GM23338 (cell line): ENCODE measurements at regions not wholly inside any gene's neighbourhood (a gene's known extent, or its start where the extent isn't known, plus 50 kb on each side); places are given as distances from the start of the nearest gene placed in this dataset.

Experiments used
- ATAC-seq: fragments of 200-7000 bp; cut with Tn5 transposase; 3 replicates; pipeline ENCODE4 v1.9.1; 2020
- DNase-seq: peaks from one replicate; pipeline ENCODE4 v3.0.0-alpha.2; 2015; ENCODE audit warnings: low spot score
- H2AFZ ChIP-seq: fragments of 200-600 bp; sonication (generic); 2 replicates; pipeline ENCODE4 v1.8.0; 2016; ENCODE audit warnings: antibody characterized with exemption, mild to moderate bottlenecking, moderate library complexity
- H3F3A ChIP-seq: fragments of 200-600 bp; sonication (generic); replicated peaks from 2 replicates; pipeline ENCODE4 v1.8.0; 2017; ENCODE audit warnings: antibody characterized with exemption, mixed run types, low read depth
- H3K27ac ChIP-seq: fragments of 200-600 bp; sonication (generic); 2 replicates; pipeline ENCODE4 v1.6.1; 2016; ENCODE audit warnings: low read depth
- H3K27me3 ChIP-seq: fragments of 200-600 bp; sonication (generic); 2 replicates; pipeline ENCODE4 v1.8.0; 2016; ENCODE audit warnings: mild to moderate bottlenecking, mixed run types, moderate library complexity; ENCODE audit not compliant: insufficient read depth
- H3K36me3 ChIP-seq: fragments of 200-600 bp; sonication (generic); 2 replicates; pipeline ENCODE4 v1.8.0; 2016; ENCODE audit warnings: mild to moderate bottlenecking; ENCODE audit not compliant: insufficient read depth
- H3K4me1 ChIP-seq: fragments of 200-600 bp; sonication (generic); 2 replicates; pipeline ENCODE4 v1.8.0; 2016; ENCODE audit warnings: mild to moderate bottlenecking, moderate library complexity; ENCODE audit not compliant: insufficient read depth
- H3K4me2 ChIP-seq: fragments of 200-600 bp; sonication (generic); 2 replicates; pipeline ENCODE4 v1.7.1; 2017; ENCODE audit warnings: mixed run types
- H3K4me3 ChIP-seq: fragments of 200-600 bp; sonication (generic); 2 replicates; pipeline ENCODE4 v1.6.1; 2016; ENCODE audit warnings: mixed run types
- H3K79me2 ChIP-seq: fragments of 200-600 bp; sonication (generic); replicated peaks from 2 replicates; pipeline ENCODE4 v1.8.0; 2017; ENCODE audit warnings: mild to moderate bottlenecking; ENCODE audit not compliant: insufficient read depth
- H3K9me2 ChIP-seq: fragments of 200-600 bp; sonication (generic); 2 replicates; pipeline ENCODE4 v1.8.0; 2017; ENCODE audit not compliant: insufficient read depth
- H4K20me1 ChIP-seq: fragments of 200-600 bp; sonication (generic); replicated peaks from 2 replicates; pipeline ENCODE4 v1.8.0; 2017; ENCODE audit warnings: mild to moderate bottlenecking; ENCODE audit not compliant: insufficient read depth
- H3K27ac Mint-ChIP-seq: 2 replicates; pipeline ENCODE4 v1.8.0; 2020; ENCODE audit warnings: inconsistent platforms, mild to moderate bottlenecking, moderate library complexity, mixed read lengths
- H3K27me3 Mint-ChIP-seq: 3 replicates; pipeline ENCODE4 v1.8.0; 2022; ENCODE audit warnings: low read depth, mild to moderate bottlenecking, moderate library complexity, mixed read lengths, inconsistent platforms; ENCODE audit not compliant: insufficient read depth, poor library complexity
- H3K36me3 Mint-ChIP-seq: 3 replicates; pipeline ENCODE4 v1.8.0; 2021; ENCODE audit warnings: low read depth, mild to moderate bottlenecking, inconsistent platforms, moderate library complexity, mixed read lengths
- H3K4me1 Mint-ChIP-seq: 3 replicates; pipeline ENCODE4 v1.8.0; 2020; ENCODE audit warnings: mild to moderate bottlenecking, inconsistent platforms, mixed read lengths
- H3K4me3 Mint-ChIP-seq: 3 replicates; pipeline ENCODE4 v1.8.0; 2021; ENCODE audit warnings: moderate library complexity, mild to moderate bottlenecking, inconsistent platforms, mixed read lengths
- H3K9me3 Mint-ChIP-seq: 3 replicates; pipeline ENCODE4 v1.8.0; 2020; ENCODE audit warnings: moderate library complexity, mild to moderate bottlenecking, inconsistent platforms, mixed read lengths
- CREB1 ChIP-seq: fragments of 250-450 bp; sonication (Bioruptor Pico); IDR thresholded peaks from 2 replicates; pipeline ENCODE4 v1.5.0; 2020; ENCODE audit warnings: low read depth, mild to moderate bottlenecking, moderate library complexity
- EZH2 ChIP-seq: fragments of 200-600 bp; sonication (generic); IDR thresholded peaks from one replicate; pipeline ENCODE4 v1.8.0; 2017; ENCODE audit warnings: antibody characterized with exemption, mild to moderate bottlenecking, low read depth; ENCODE audit not compliant: unreplicated experiment
- EZH2phosphoT487 ChIP-seq: fragments of 200-600 bp; sonication (generic); IDR thresholded peaks from one replicate; pipeline ENCODE4 v1.8.1; 2018; ENCODE audit warnings: antibody characterized with exemption; ENCODE audit not compliant: unreplicated experiment
- JUNB ChIP-seq: IDR thresholded peaks from one replicate; pipeline ENCODE4 v1.6.1; 2016; ENCODE audit warnings: antibody characterized with exemption; ENCODE audit not compliant: unreplicated experiment
- NANOG ChIP-seq: IDR thresholded peaks from 2 replicates; pipeline ENCODE4 v1.6.1; 2016; ENCODE audit warnings: antibody characterized with exemption, borderline replicate concordance
- POLR2AphosphoS5 ChIP-seq: IDR thresholded peaks from 2 replicates; pipeline ENCODE4 v1.6.1; 2016; ENCODE audit warnings: antibody characterized with exemption, low read depth
- STAT1 ChIP-seq: IDR thresholded peaks from one replicate; pipeline ENCODE4 v1.6.1; 2016; ENCODE audit warnings: antibody characterized with exemption; ENCODE audit not compliant: unreplicated experiment
- ZNF114 ChIP-seq: fragments of 250-450 bp; sonication (Bioruptor Pico); IDR thresholded peaks from 2 replicates; pipeline ENCODE4 v1.5.0; 2020; ENCODE audit warnings: mild to moderate bottlenecking, moderate library complexity
- ZNF331 ChIP-seq: fragments of 250-450 bp; sonication (Bioruptor Pico); IDR thresholded peaks from 2 replicates; pipeline ENCODE4 v1.5.0; 2020; ENCODE audit warnings: low read depth, mild to moderate bottlenecking, moderate library complexity
- TF ChIP-seq, protein P1 (sequence below), 2 experiments: fragments of 200-600 bp in 1 of 2; sonication (generic) in 1 of 2; conservative IDR thresholded peaks; 2 replicates each; pipeline versions ENCODE4 v1.5.1 to v1.6.1; 2016 to 2017; ENCODE audit warnings: antibody characterized with exemption in 2 of 2, low read depth in 2 of 2, mild to moderate bottlenecking in 2 of 2, moderate library complexity in 1 of 2
- TF ChIP-seq, protein P2 (sequence below): fragments of 250-450 bp; sonication (Bioruptor Pico); IDR thresholded peaks from 2 replicates; pipeline ENCODE4 v1.5.0; 2020; ENCODE audit warnings: mild to moderate bottlenecking, moderate library complexity
- TF ChIP-seq, protein P3 (sequence below): IDR thresholded peaks from 2 replicates; pipeline ENCODE4 v1.6.1; 2016; ENCODE audit warnings: antibody characterized with exemption
- TF ChIP-seq, protein P4 (sequence below): IDR thresholded peaks from one replicate; pipeline ENCODE4 v1.6.1; 2018; ENCODE audit warnings: antibody characterized with exemption; ENCODE audit not compliant: unreplicated experiment

DNA sequence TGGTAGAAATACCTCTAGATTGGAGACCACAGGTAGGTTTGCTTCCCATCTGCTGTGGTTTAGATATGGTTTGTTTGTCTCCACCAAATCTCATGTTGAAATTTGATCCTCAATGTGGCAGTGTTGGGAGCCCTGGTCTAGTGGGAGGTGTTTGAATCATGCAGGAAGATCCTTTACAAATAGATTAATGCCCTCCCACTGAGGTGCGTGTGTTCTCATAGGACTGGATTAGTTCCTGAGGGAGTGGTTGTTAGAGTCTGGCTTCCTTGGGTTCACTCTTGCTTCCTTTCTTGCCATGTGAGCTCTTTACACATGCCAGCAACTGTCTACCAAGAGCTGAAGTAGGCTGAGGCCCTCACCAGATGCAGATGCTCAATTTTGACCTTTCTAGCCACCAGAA, 391.1 kb upstream of the GRIA1 start:
- TF ChIP-seq EZH2 (no peak), STAT1 (no peak), JUNB (no peak), ZNF331 (CRISPR knock-in tag) (no peak), NANOG (no peak), EZH2phosphoT487 (no peak), ZNF114 (CRISPR knock-in tag) (no peak), CREB1 (no peak), POLR2AphosphoS5 (no peak)
- TF ChIP-seq, protein P1, sequence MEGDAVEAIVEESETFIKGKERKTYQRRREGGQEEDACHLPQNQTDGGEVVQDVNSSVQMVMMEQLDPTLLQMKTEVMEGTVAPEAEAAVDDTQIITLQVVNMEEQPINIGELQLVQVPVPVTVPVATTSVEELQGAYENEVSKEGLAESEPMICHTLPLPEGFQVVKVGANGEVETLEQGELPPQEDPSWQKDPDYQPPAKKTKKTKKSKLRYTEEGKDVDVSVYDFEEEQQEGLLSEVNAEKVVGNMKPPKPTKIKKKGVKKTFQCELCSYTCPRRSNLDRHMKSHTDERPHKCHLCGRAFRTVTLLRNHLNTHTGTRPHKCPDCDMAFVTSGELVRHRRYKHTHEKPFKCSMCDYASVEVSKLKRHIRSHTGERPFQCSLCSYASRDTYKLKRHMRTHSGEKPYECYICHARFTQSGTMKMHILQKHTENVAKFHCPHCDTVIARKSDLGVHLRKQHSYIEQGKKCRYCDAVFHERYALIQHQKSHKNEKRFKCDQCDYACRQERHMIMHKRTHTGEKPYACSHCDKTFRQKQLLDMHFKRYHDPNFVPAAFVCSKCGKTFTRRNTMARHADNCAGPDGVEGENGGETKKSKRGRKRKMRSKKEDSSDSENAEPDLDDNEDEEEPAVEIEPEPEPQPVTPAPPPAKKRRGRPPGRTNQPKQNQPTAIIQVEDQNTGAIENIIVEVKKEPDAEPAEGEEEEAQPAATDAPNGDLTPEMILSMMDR (conservative IDR thresholded peaks at IDR 0.05; ENCODE audit: low read depth in 2 of 2): no peak
- TF ChIP-seq, protein P2, sequence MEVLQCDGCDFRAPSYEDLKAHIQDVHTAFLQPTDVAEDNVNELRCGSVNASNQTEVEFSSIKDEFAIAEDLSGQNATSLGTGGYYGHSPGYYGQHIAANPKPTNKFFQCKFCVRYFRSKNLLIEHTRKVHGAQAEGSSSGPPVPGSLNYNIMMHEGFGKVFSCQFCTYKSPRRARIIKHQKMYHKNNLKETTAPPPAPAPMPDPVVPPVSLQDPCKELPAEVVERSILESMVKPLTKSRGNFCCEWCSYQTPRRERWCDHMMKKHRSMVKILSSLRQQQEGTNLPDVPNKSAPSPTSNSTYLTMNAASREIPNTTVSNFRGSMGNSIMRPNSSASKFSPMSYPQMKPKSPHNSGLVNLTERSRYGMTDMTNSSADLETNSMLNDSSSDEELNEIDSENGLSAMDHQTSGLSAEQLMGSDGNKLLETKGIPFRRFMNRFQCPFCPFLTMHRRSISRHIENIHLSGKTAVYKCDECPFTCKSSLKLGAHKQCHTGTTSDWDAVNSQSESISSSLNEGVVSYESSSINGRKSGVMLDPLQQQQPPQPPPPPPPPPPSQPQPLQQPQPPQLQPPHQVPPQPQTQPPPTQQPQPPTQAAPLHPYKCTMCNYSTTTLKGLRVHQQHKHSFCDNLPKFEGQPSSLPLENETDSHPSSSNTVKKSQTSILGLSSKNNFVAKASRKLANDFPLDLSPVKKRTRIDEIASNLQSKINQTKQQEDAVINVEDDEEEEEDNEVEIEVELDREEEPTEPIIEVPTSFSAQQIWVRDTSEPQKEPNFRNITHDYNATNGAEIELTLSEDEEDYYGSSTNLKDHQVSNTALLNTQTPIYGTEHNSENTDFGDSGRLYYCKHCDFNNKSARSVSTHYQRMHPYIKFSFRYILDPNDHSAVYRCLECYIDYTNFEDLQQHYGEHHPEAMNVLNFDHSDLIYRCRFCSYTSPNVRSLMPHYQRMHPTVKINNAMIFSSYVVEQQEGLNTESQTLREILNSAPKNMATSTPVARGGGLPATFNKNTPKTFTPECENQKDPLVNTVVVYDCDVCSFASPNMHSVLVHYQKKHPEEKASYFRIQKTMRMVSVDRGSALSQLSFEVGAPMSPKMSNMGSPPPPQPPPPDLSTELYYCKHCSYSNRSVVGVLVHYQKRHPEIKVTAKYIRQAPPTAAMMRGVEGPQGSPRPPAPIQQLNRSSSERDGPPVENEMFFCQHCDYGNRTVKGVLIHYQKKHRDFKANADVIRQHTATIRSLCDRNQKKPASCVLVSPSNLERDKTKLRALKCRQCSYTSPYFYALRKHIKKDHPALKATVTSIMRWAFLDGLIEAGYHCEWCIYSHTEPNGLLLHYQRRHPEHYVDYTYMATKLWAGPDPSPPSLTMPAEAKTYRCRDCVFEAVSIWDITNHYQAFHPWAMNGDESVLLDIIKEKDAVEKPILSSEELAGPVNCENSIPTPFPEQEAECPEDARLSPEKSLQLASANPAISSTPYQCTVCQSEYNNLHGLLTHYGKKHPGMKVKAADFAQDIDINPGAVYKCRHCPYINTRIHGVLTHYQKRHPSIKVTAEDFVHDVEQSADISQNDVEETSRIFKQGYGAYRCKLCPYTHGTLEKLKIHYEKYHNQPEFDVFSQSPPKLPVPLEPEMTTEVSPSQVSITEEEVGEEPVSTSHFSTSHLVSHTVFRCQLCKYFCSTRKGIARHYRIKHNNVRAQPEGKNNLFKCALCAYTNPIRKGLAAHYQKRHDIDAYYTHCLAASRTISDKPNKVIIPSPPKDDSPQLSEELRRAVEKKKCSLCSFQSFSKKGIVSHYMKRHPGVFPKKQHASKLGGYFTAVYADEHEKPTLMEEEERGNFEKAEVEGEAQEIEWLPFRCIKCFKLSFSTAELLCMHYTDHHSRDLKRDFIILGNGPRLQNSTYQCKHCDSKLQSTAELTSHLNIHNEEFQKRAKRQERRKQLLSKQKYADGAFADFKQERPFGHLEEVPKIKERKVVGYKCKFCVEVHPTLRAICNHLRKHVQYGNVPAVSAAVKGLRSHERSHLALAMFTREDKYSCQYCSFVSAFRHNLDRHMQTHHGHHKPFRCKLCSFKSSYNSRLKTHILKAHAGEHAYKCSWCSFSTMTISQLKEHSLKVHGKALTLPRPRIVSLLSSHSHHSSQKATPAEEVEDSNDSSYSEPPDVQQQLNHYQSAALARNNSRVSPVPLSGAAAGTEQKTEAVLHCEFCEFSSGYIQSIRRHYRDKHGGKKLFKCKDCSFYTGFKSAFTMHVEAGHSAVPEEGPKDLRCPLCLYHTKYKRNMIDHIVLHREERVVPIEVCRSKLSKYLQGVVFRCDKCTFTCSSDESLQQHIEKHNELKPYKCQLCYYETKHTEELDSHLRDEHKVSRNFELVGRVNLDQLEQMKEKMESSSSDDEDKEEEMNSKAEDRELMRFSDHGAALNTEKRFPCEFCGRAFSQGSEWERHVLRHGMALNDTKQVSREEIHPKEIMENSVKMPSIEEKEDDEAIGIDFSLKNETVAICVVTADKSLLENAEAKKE: no peak
- TF ChIP-seq, protein P3, sequence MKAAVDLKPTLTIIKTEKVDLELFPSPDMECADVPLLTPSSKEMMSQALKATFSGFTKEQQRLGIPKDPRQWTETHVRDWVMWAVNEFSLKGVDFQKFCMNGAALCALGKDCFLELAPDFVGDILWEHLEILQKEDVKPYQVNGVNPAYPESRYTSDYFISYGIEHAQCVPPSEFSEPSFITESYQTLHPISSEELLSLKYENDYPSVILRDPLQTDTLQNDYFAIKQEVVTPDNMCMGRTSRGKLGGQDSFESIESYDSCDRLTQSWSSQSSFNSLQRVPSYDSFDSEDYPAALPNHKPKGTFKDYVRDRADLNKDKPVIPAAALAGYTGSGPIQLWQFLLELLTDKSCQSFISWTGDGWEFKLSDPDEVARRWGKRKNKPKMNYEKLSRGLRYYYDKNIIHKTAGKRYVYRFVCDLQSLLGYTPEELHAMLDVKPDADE: no peak
- TF ChIP-seq, protein P4, sequence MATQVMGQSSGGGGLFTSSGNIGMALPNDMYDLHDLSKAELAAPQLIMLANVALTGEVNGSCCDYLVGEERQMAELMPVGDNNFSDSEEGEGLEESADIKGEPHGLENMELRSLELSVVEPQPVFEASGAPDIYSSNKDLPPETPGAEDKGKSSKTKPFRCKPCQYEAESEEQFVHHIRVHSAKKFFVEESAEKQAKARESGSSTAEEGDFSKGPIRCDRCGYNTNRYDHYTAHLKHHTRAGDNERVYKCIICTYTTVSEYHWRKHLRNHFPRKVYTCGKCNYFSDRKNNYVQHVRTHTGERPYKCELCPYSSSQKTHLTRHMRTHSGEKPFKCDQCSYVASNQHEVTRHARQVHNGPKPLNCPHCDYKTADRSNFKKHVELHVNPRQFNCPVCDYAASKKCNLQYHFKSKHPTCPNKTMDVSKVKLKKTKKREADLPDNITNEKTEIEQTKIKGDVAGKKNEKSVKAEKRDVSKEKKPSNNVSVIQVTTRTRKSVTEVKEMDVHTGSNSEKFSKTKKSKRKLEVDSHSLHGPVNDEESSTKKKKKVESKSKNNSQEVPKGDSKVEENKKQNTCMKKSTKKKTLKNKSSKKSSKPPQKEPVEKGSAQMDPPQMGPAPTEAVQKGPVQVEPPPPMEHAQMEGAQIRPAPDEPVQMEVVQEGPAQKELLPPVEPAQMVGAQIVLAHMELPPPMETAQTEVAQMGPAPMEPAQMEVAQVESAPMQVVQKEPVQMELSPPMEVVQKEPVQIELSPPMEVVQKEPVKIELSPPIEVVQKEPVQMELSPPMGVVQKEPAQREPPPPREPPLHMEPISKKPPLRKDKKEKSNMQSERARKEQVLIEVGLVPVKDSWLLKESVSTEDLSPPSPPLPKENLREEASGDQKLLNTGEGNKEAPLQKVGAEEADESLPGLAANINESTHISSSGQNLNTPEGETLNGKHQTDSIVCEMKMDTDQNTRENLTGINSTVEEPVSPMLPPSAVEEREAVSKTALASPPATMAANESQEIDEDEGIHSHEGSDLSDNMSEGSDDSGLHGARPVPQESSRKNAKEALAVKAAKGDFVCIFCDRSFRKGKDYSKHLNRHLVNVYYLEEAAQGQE: no peak
- Mint-ChIP-seq H3K36me3 (peaks cover 8% of the 10 kb centered on the region; the same call in 2 of the 3 replicates), H3K4me3 (no peak overlapping the region), H3K4me1 (peaks cover 5% of the 10 kb centered on the region), H3K27me3 (peaks cover 2% of the 10 kb centered on the region), H3K9me3 (peaks cover 9% of the 10 kb centered on the region), H3K27ac (no peak overlapping the region)
- no peak for DNase-seq
- no peak for ATAC-seq
- Histone ChIP-seq H3K79me2 (no peaks in the 10 kb centered on the region), H3F3A (no peaks in the 10 kb centered on the region), H3K9me2 (peaks cover 4% of the 10 kb centered on the region; the same call in 1 of the 2 replicates), H3K4me1 (no peaks in the 10 kb centered on the region), H3K27me3 (no peaks in the 10 kb centered on the region), H3K4me2 (no peak overlapping the region), H2AFZ (peak overlapping the region; percentile 38; the same call in 1 of the 2 replicates), H4K20me1 (no peaks in the 10 kb centered on the region), H3K4me3 (no peak overlapping the region), H3K36me3 (no peaks in the 10 kb centered on the region), H3K27ac (no peak overlapping the region)
